GM19452 (cell line): ENCODE measurements at regions not wholly inside any gene's neighbourhood (a gene's known extent, or its start where the extent isn't known, plus 50 kb on each side); places are given as distances from the start of the nearest gene placed in this dataset.
"Not testable (repeated sequence)": the region's sequence is repeated elsewhere in the genome, so short reads cannot be mapped to it uniquely, and the experiment has no call there.

ENCODE experiments used
- ATAC-seq: cut with Tn5 transposase; IDR thresholded peaks from one replicate; pipeline ENCODE4 v1.9.1; 2021; ENCODE audit not compliant: unreplicated experiment

- ATAC-seq: no peak
Observed at GRCh38 chr9:129415942-129416651, 204.8 kb downstream of the C9orf50 start.

GRCh38 chr9:129414993-129415941 is 205.6 kb downstream of the C9orf50 start:
- ATAC-seq: no peak

- no peak for ATAC-seq
Observed at GRCh38 chr9:129414377-129414992, 206.4 kb downstream of the C9orf50 start.

- ATAC-seq: peak; percentile 92
Observed at GRCh38 chr9:129413537-129414376, 207.1 kb downstream of the C9orf50 start.

GRCh38 chr9:129412814-129413536 is 207.9 kb downstream of the C9orf50 start:
- ATAC-seq: peak; percentile 23

GRCh38 chr9:129412176-129412813 is 208.6 kb downstream of the C9orf50 start:
- ATAC-seq: not testable (repeated sequence)

GRCh38 chr9:129411501-129412175 is 209.3 kb downstream of the C9orf50 start:
- ATAC-seq: no peak

GRCh38 chr9:129410226-129410625 is 210.7 kb downstream of the C9orf50 start:
- no peak for ATAC-seq

- no peak for ATAC-seq
Observed at GRCh38 chr9:129408535-129409215, 212.2 kb downstream of the C9orf50 start.

GRCh38 chr9:129407905-129408452 is 212.9 kb downstream of the C9orf50 start:
- ATAC-seq: no peak

GRCh38 chr9:129406278-129407225 is 214.3 kb downstream of the C9orf50 start:
- ATAC-seq: no peak

GRCh38 chr9:129405827-129406213 is 215.1 kb downstream of the C9orf50 start:
- no peak for ATAC-seq

- no peak for ATAC-seq
Observed at GRCh38 chr9:129405089-129405826, 215.6 kb downstream of the C9orf50 start.

- ATAC-seq: no peak
Observed at GRCh38 chr9:129404621-129405020, 216.3 kb downstream of the C9orf50 start.

- no peak for ATAC-seq
Observed at GRCh38 chr9:129403779-129404620, 216.9 kb downstream of the C9orf50 start.
